HepG2 (cell line): ENCODE measurements at regions not wholly inside any gene's neighbourhood (a gene's known extent, or its start where the extent isn't known, plus 50 kb on each side); places are given as distances from the start of the nearest gene placed in this dataset.

Experiments
- ARNT ChIP-seq: fragments of 450-650 bp; IDR thresholded peaks from 2 replicates; pipeline ENCODE4 v1.6.1; 2017
- EED ChIP-seq: sonication (generic); formaldehyde crosslinking; IDR thresholded peaks from 2 replicates; pipeline ENCODE4 v1.5.0; 2020; ENCODE audit warnings: mild to moderate bottlenecking, missing genetic modification reagents
- GABPB1 ChIP-seq: IDR thresholded peaks from 2 replicates; pipeline ENCODE4 v1.6.1; 2016; ENCODE audit warnings: mild to moderate bottlenecking, missing genetic modification reagents, moderate library complexity, missing compliant biosample characterization
- GFI1 ChIP-seq: sonication (generic); formaldehyde crosslinking; IDR thresholded peaks from 2 replicates; pipeline ENCODE4 v1.5.0; 2020; ENCODE audit warnings: missing genetic modification reagents, mild to moderate bottlenecking, borderline replicate concordance
- HOXD1 ChIP-seq: sonication (generic); formaldehyde crosslinking; IDR thresholded peaks from 2 replicates; pipeline ENCODE4 v1.5.0; 2020; ENCODE audit warnings: missing genetic modification reagents
- IKZF5 ChIP-seq: IDR thresholded peaks from 2 replicates; pipeline ENCODE4 v1.6.1; 2018; ENCODE audit warnings: missing genetic modification reagents, mild to moderate bottlenecking, missing compliant biosample characterization
- ISL2 ChIP-seq: sonication (generic); formaldehyde crosslinking; IDR thresholded peaks from 2 replicates; pipeline ENCODE4 v1.5.0; 2020; ENCODE audit warnings: missing genetic modification reagents
- ISX ChIP-seq: sonication (generic); formaldehyde crosslinking; conservative IDR thresholded peaks from 2 replicates; pipeline ENCODE4 v1.5.0; 2020; ENCODE audit warnings: missing genetic modification reagents
- JUNB ChIP-seq: sonication (generic); formaldehyde crosslinking; IDR thresholded peaks from 2 replicates; pipeline ENCODE4 v1.8.0; 2022; ENCODE audit warnings: missing genetic modification reagents, mild to moderate bottlenecking, borderline replicate concordance
- KAT2B ChIP-seq: fragments of 150-350 bp; IDR thresholded peaks from 2 replicates; pipeline ENCODE4 v1.6.1; 2014; ENCODE audit warnings: low read depth, low read length, borderline replicate concordance
- KDM3A ChIP-seq: IDR thresholded peaks from 2 replicates; pipeline ENCODE4 v1.6.1; 2018; ENCODE audit warnings: low read depth, missing compliant biosample characterization
- NCOA1 ChIP-seq: sonication (generic); formaldehyde crosslinking; IDR thresholded peaks from 2 replicates; pipeline ENCODE4 v1.9.0; 2021; ENCODE audit warnings: missing genetic modification reagents
- NR2F2 ChIP-seq: IDR thresholded peaks from 2 replicates; pipeline ENCODE4 v1.6.1; 2012; ENCODE audit warnings: low read depth, inconsistent platforms, borderline replicate concordance
- SAFB2 ChIP-seq: sonication (generic); formaldehyde crosslinking; IDR thresholded peaks from 2 replicates; pipeline ENCODE4 v1.5.1; 2020; ENCODE audit warnings: missing genetic modification reagents, low read depth, mild to moderate bottlenecking, borderline replicate concordance
- SMARCE1 ChIP-seq: fragments of 450-650 bp; IDR thresholded peaks from 2 replicates; pipeline ENCODE4 v1.6.1; 2017; ENCODE audit warnings: borderline replicate concordance
- SNRNP70 ChIP-seq: fragments of 200-400 bp; formaldehyde crosslinking; IDR thresholded peaks from 2 replicates; pipeline ENCODE4 v1.6.1; 2017; ENCODE audit warnings: mild to moderate bottlenecking, low read depth, low read length, moderate library complexity
- TBP ChIP-seq: sonication (generic); formaldehyde crosslinking; IDR thresholded peaks from 2 replicates; pipeline ENCODE4 v1.5.0; 2020; ENCODE audit warnings: missing genetic modification reagents
- TCF7 ChIP-seq: sonication (generic); IDR thresholded peaks from 2 replicates; pipeline ENCODE4 v1.6.1; 2016; ENCODE audit warnings: antibody characterized with exemption, low read depth
- ZBTB21 ChIP-seq: sonication (generic); formaldehyde crosslinking; IDR thresholded peaks from 2 replicates; pipeline ENCODE4 v1.4.0; 2020; ENCODE audit warnings: missing genetic modification reagents
- ZBTB38 ChIP-seq: sonication (generic); formaldehyde crosslinking; IDR thresholded peaks from 2 replicates; pipeline ENCODE4 v1.5.1; 2020; ENCODE audit warnings: mild to moderate bottlenecking, missing genetic modification reagents
- ZBTB39 ChIP-seq: sonication (generic); formaldehyde crosslinking; IDR thresholded peaks from 2 replicates; pipeline ENCODE4 v1.5.0; 2020; ENCODE audit warnings: missing genetic modification reagents
- ZNF367 ChIP-seq: sonication (generic); formaldehyde crosslinking; IDR thresholded peaks from 2 replicates; pipeline ENCODE4 v1.4.0; 2020; ENCODE audit warnings: missing genetic modification reagents, borderline replicate concordance
- ZNF383 ChIP-seq: sonication (generic); formaldehyde crosslinking; IDR thresholded peaks from 2 replicates; pipeline ENCODE4 v1.4.0; 2020; ENCODE audit warnings: missing genetic modification reagents, mild to moderate bottlenecking, borderline replicate concordance
- ZNF441 ChIP-seq: sonication (generic); formaldehyde crosslinking; IDR thresholded peaks from 2 replicates; pipeline ENCODE4 v1.7.0; 2021; ENCODE audit warnings: missing genetic modification reagents, borderline replicate concordance
- ZNF562 ChIP-seq: sonication (generic); formaldehyde crosslinking; IDR thresholded peaks from 2 replicates; pipeline ENCODE4 v1.8.0; 2022; ENCODE audit warnings: missing genetic modification reagents, borderline replicate concordance
- ZNF589 ChIP-seq: sonication (generic); formaldehyde crosslinking; conservative IDR thresholded peaks from 2 replicates; pipeline ENCODE4 v1.8.0; 2022; ENCODE audit warnings: mild to moderate bottlenecking, moderate library complexity, missing genetic modification reagents
- ZUFSP ChIP-seq: sonication (generic); formaldehyde crosslinking; IDR thresholded peaks from 2 replicates; pipeline ENCODE4 v1.9.0; 2021; ENCODE audit warnings: missing genetic modification reagents, mild to moderate bottlenecking, borderline replicate concordance
- TF ChIP-seq, protein P1 (sequence below): sonication (generic); formaldehyde crosslinking; IDR thresholded peaks from 2 replicates; pipeline ENCODE4 v1.5.1; 2020; ENCODE audit warnings: missing genetic modification reagents, mild to moderate bottlenecking, borderline replicate concordance

DNA sequence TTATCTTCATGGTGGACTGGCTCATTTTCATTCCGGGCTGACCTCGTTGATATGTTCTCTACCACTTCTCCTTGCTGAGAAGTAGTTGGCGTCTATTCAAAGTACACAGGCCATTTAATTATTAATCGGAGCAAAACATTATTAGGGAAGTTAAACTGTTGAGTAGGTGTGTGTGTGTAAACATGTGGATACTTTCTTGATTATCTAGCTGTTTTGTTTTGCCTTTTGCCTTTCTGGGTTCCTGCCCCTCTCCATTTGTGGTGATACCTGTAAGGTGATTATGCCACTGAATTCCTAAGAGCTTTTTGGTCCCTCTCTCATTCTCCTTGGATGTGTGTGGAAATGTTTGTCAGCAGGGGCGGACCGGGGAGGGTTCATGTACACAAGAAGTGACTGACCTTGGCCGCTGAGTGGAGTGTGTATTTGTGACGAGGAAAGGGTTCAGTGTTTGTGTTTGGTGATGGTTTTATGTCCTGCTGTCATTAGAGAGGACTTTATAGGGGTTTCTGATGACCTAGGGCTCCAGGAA lies 56.6 kb upstream of the PPP2R5A start (continued):
- TF ChIP-seq ZBTB39 (CRISPR knock-in tag) (no peak), SMARCE1 (no peak), ZNF441 (CRISPR knock-in tag) (no peak), ZNF589 (CRISPR knock-in tag) (no peak), GABPB1 (no peak; the same call in 1 of the 2 replicates), SAFB2 (CRISPR knock-in tag) (no peak), ZNF562 (CRISPR knock-in tag) (no peak), ZBTB21 (CRISPR knock-in tag) (no peak), NR2F2 (no peak), ZNF383 (CRISPR knock-in tag) (no peak), KDM3A (CRISPR knock-in tag) (no peak), EED (CRISPR knock-in tag) (no peak), TCF7 (peak; percentile 64), SNRNP70 (no peak), TBP (CRISPR knock-in tag) (no peak), KAT2B (no peak), ZUFSP (CRISPR knock-in tag) (no peak), ISL2 (CRISPR knock-in tag) (peak; percentile 66), ARNT (no peak), ZBTB38 (no peak), NCOA1 (no peak), ZNF367 (CRISPR knock-in tag) (no peak), GFI1 (0 out of 2 replicates have a peak, but pooled peaks have one; percentile 26), ISX (CRISPR knock-in tag) (no peak), JUNB (CRISPR knock-in tag) (no peak), HOXD1 (CRISPR knock-in tag) (peak; percentile 76; the same call in 1 of the 2 replicates), IKZF5 (CRISPR knock-in tag) (peak; percentile 84)
- TF ChIP-seq, protein P1, sequence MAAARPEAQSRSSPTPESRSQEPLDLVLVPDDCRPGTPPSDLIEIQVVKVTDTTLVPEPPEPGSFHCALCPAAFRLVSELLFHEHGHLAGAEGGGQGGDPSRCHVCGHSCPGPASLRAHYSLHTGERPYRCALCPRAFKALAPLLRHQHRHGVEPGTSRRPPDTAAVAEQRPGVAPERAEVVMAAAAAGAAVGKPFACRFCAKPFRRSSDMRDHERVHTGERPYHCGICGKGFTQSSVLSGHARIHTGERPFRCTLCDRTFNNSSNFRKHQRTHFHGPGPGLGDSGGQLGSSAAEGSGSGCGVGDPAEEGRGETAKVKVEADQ (CRISPR knock-in tag): no peak
